GM12878 (cell line): ENCODE measurements at regions not wholly inside any gene's neighbourhood (a gene's known extent, or its start where the extent isn't known, plus 50 kb on each side); places are given as distances from the start of the nearest gene placed in this dataset.

Experiments used
- BCL11A ChIP-seq: IDR thresholded peaks from 2 replicates; pipeline ENCODE4 v1.6.1; 2011; ENCODE audit warnings: low read depth, low read length
- RAD51 ChIP-seq: fragments of 450-650 bp; IDR thresholded peaks from 2 replicates; pipeline ENCODE4 v1.6.1; 2016; ENCODE audit warnings: moderate library complexity, mild to moderate bottlenecking, inconsistent platforms
- STAT3 ChIP-seq: IDR thresholded peaks from 2 replicates; pipeline ENCODE4 v1.6.1; 2011; ENCODE audit warnings: low read depth, low read length, improper control_type of control experiment
- USF2 ChIP-seq: IDR thresholded peaks from 2 replicates; pipeline ENCODE4 v1.6.1; 2011; ENCODE audit warnings: low read depth, low read length, improper control_type of control experiment, borderline replicate concordance

GRCh38 chr15:38024293-38025091, 90.1 kb downstream of the TMCO5A start:
- TF ChIP-seq STAT3, result no peak
- no peak for TF ChIP-seq RAD51
- TF ChIP-seq USF2, result no peak
- TF ChIP-seq BCL11A, result no peak
